H1 (cell line): ENCODE measurements at regions not wholly inside any gene's neighbourhood (a gene's known extent, or its start where the extent isn't known, plus 50 kb on each side); places are given as distances from the start of the nearest gene placed in this dataset.

ENCODE experiments used
- CTCF ChIA-PET: fragments of 300-600 bp; sonication (Branson Sonifier 250); formaldehyde crosslinking; loops from one replicate; lab custom pipeline; 2021; ENCODE audit not compliant: partially characterized antibody; lab: Charles Lee
- POLR2A ChIA-PET: fragments of 300-600 bp; sonication (Branson Sonifier 250); formaldehyde crosslinking; loops from one replicate; lab custom pipeline; 2021; ENCODE audit warnings: inconsistent platforms; ENCODE audit not compliant: partially characterized antibody; lab: Charles Lee
- DNase-seq, 2 experiments: peaks; one replicate each; pipeline versions ENCODE4 v3.0.0 to v3.0.0-alpha.2; 2010 to 2022; ENCODE audit warnings: low spot score in 2 of 2, low read depth in 1 of 2, mixed read lengths in 1 of 2
- FAIRE-seq: peaks from 2 replicates; lab custom pipeline; 2011; peaks lifted over from hg19 to GRCh38; lab: Jason Lieb, UNC
- H2AFZ ChIP-seq: 2 replicates; pipeline ENCODE4 v1.8.1; 2012; ENCODE audit warnings: low read length, inconsistent platforms
- H2AK5ac ChIP-seq: 2 replicates; pipeline ENCODE4 v1.6.1; 2013; ENCODE audit warnings: low read depth, low read length
- H2BK120ac ChIP-seq: replicated peaks from 2 replicates; pipeline ENCODE3; 2013; ENCODE audit warnings: low read depth, low read length, inconsistent platforms
- H2BK12ac ChIP-seq: 2 replicates; pipeline ENCODE4 v1.6.1; 2013; ENCODE audit warnings: low read depth, low read length
- H2BK15ac ChIP-seq: 2 replicates; pipeline ENCODE4 v1.6.1; 2013; ENCODE audit warnings: low read length
- H2BK20ac ChIP-seq: 2 replicates; pipeline ENCODE4 v1.6.1; 2013; ENCODE audit warnings: low read length
- H2BK5ac ChIP-seq: 2 replicates; pipeline ENCODE4 v1.6.1; 2013; ENCODE audit warnings: low read depth, low read length
- H3K14ac ChIP-seq: 2 replicates; pipeline ENCODE4 v1.6.1; 2013; ENCODE audit warnings: inconsistent platforms; ENCODE audit not compliant: insufficient read length
- H3K18ac ChIP-seq: 2 replicates; pipeline ENCODE4 v1.6.1; 2013; ENCODE audit warnings: low read length; ENCODE audit errors: extremely low read depth
- H3K23ac ChIP-seq: 2 replicates; pipeline ENCODE4 v1.6.1; 2013; ENCODE audit warnings: inconsistent platforms; ENCODE audit not compliant: insufficient read length
- H3K23me2 ChIP-seq: 2 replicates; pipeline ENCODE4 v1.6.1; 2013; ENCODE audit warnings: low read depth, low read length
- H3K27ac ChIP-seq: 2 replicates; pipeline ENCODE4 v1.6.1; 2011; ENCODE audit warnings: low read depth, low read length, inconsistent platforms
- H3K27me3 ChIP-seq, 4 experiments: replicated peaks in 1 of 4; 1 replicate in 1 of 4; 2 replicates in 3 of 4; pipeline versions ENCODE4 v1.6.1 to v1.8.1; 2011 to 2013; ENCODE audit warnings: low read length in 3 of 4, mild to moderate bottlenecking in 3 of 4, inconsistent platforms in 2 of 4, mixed read lengths in 2 of 4, moderate library complexity in 1 of 4; ENCODE audit not compliant: control insufficient read depth in 3 of 4, insufficient read depth in 3 of 4; ENCODE audit errors: extremely low read depth in 1 of 4
- H3K36me3 ChIP-seq, 4 experiments: 2 replicates each; pipeline versions ENCODE4 v1.6.1 to v1.8.1; 2011 to 2013; ENCODE audit warnings: mild to moderate bottlenecking in 4 of 4, low read length in 3 of 4, moderate library complexity in 2 of 4, control low read depth in 1 of 4, inconsistent platforms in 1 of 4; ENCODE audit not compliant: insufficient read depth in 4 of 4, control insufficient read depth in 2 of 4
- H3K4ac ChIP-seq: replicated peaks from 2 replicates; pipeline ENCODE3; 2013; ENCODE audit warnings: low read length, low read depth, mixed read lengths, inconsistent platforms; ENCODE audit not compliant: insufficient read length
- H3K4me1 ChIP-seq, 4 experiments: replicated peaks in 1 of 4; 1 replicate in 1 of 4; 2 replicates in 3 of 4; pipeline versions ENCODE4 v1.6.1 to v1.8.1; 2011 to 2013; ENCODE audit warnings: low read length in 3 of 4, inconsistent platforms in 2 of 4, mixed read lengths in 1 of 4; ENCODE audit not compliant: insufficient read depth in 4 of 4, control insufficient read depth in 3 of 4
- H3K4me2 ChIP-seq, 2 experiments: 2 replicates each; pipeline versions ENCODE4 v1.6.1 to v1.8.1; 2011 to 2013; ENCODE audit warnings: low read depth in 2 of 2, low read length in 2 of 2, control low read depth in 1 of 2, inconsistent platforms in 1 of 2, mild to moderate bottlenecking in 1 of 2; ENCODE audit not compliant: insufficient read depth in 1 of 2
- H3K4me3 ChIP-seq, 4 experiments: fragments of 200-600, 300-600 bp in 1 of 4; sonication (generic), shearing (Covaris generic), sonication (Bioruptor Twin) in 1 of 4; 2 replicates each; pipeline versions ENCODE4 v1.5.1 to v1.8.1; 2011 to 2016; ENCODE audit warnings: low read length in 4 of 4, low read depth in 3 of 4, control low read depth in 2 of 4, inconsistent platforms in 2 of 4, mild to moderate bottlenecking in 2 of 4, mixed read lengths in 1 of 4, moderate library complexity in 1 of 4; ENCODE audit not compliant: insufficient read depth in 2 of 4; ENCODE audit errors: extremely low read depth in 1 of 4
- H3K56ac ChIP-seq: replicated peaks from 2 replicates; pipeline ENCODE3; 2013; ENCODE audit warnings: low read depth, mild to moderate bottlenecking, mixed read lengths, low read length, inconsistent platforms; ENCODE audit not compliant: insufficient read length
- H3K79me1 ChIP-seq: 2 replicates; pipeline ENCODE4 v1.6.1; 2013; ENCODE audit warnings: low read depth, low read length, control low read depth
- H3K79me2 ChIP-seq, 2 experiments: 2 replicates each; pipeline versions ENCODE4 v1.6.1 to v1.8.1; 2012 to 2013; ENCODE audit warnings: low read length in 2 of 2, mild to moderate bottlenecking in 2 of 2, inconsistent platforms in 1 of 2; ENCODE audit not compliant: insufficient read depth in 2 of 2, control insufficient read depth in 1 of 2
- H3K9ac ChIP-seq, 4 experiments: replicated peaks in 1 of 4; 1 replicate in 1 of 4; 2 replicates in 3 of 4; pipeline versions ENCODE4 v1.6.1 to v1.8.1; 2011 to 2013; ENCODE audit warnings: low read depth in 3 of 4, low read length in 3 of 4, control low read depth in 2 of 4, mild to moderate bottlenecking in 2 of 4, moderate library complexity in 2 of 4, inconsistent platforms in 1 of 4; ENCODE audit errors: extremely low read depth in 1 of 4
- H3K9me3 ChIP-seq, 2 experiments: 2 replicates each; pipeline versions ENCODE4 v1.6.1 to v1.8.1; 2012 to 2013; ENCODE audit warnings: mild to moderate bottlenecking in 2 of 2, moderate library complexity in 2 of 2, control low read depth in 1 of 2, inconsistent platforms in 1 of 2, low read depth in 1 of 2, low read length in 1 of 2, mixed read lengths in 1 of 2; ENCODE audit not compliant: insufficient read depth in 2 of 2
- H4K20me1 ChIP-seq, 2 experiments: replicated peaks in 1 of 2; 2 replicates each; pipeline versions ENCODE3 to v1.8.1; 2011 to 2013; ENCODE audit warnings: inconsistent platforms in 2 of 2, low read length in 2 of 2, mild to moderate bottlenecking in 1 of 2; ENCODE audit not compliant: insufficient read depth in 2 of 2, control insufficient read depth in 1 of 2
- H4K5ac ChIP-seq: 2 replicates; pipeline ENCODE4 v1.6.1; 2013; ENCODE audit warnings: low read length, low read depth, mixed read lengths, inconsistent platforms; ENCODE audit not compliant: insufficient read length
- H4K8ac ChIP-seq: 2 replicates; pipeline ENCODE4 v1.8.0; 2013; ENCODE audit warnings: mild to moderate bottlenecking, moderate library complexity, low read length, inconsistent platforms; ENCODE audit not compliant: insufficient read depth; ENCODE audit errors: extremely low read depth
- H4K91ac ChIP-seq: replicated peaks from 2 replicates; pipeline ENCODE3; 2013; ENCODE audit warnings: low read length, mixed read lengths, inconsistent platforms; ENCODE audit not compliant: insufficient read length
- CEBPB ChIP-seq: IDR thresholded peaks from 2 replicates; pipeline ENCODE4 v1.6.1; 2012; ENCODE audit warnings: low read depth, low read length
- TEAD4 ChIP-seq: IDR thresholded peaks from 2 replicates; pipeline ENCODE4 v1.6.1; 2012; ENCODE audit warnings: low read depth, low read length, inconsistent platforms, mixed read lengths
- WGBS, 2 experiments: shearing (Covaris generic) in 1 of 2; methylation state at CpG; one replicate each; pipeline versions ENCODE4 v1.1.6 to v1.1.7; 2013 to 2015; ENCODE audit warnings: low lambda C conversion rate in 2 of 2, mixed read lengths in 2 of 2, inconsistent platforms in 1 of 2, low coverage in 1 of 2, missing lambda C conversion rate in 1 of 2; ENCODE audit not compliant: insufficient replicate concordance in 2 of 2, insufficient coverage in 1 of 2, insufficient read length in 1 of 2; ENCODE audit errors: extremely low coverage in 1 of 2, missing lambda C conversion rate in 1 of 2; 5-methylcytosine and 5-hydroxymethylcytosine counted together

GRCh38 chr13:73516731-73517130 lies 457.9 kb downstream of the KLF5 start:
- Histone ChIP-seq H2BK120ac (no peak overlapping the region), H3K79me1 (no peaks in the 10 kb centered on the region), H3K23ac (no peak overlapping the region), H3K9me3 (no peaks in the 10 kb centered on the region), H4K8ac (no peak overlapping the region), H2BK20ac (no peak overlapping the region), H3K27ac (no peak overlapping the region), H3K18ac (no peak overlapping the region), H4K91ac (no peak overlapping the region), H2AK5ac (no peak overlapping the region), H2BK15ac (no peak overlapping the region), H3K14ac (no peak overlapping the region), H3K4me3 (no peak overlapping the region), H2BK5ac (no peak overlapping the region), H3K4me1 (no peaks in the 10 kb centered on the region), H2BK12ac (no peak overlapping the region), H4K20me1 (no peaks in the 10 kb centered on the region), H3K27me3 (no peaks in the 10 kb centered on the region), H2AFZ (no peak overlapping the region), H3K23me2 (no peaks in the 10 kb centered on the region), H3K9ac (no peak overlapping the region), H3K79me2 (no peaks in the 10 kb centered on the region), H3K4me2 (no peak overlapping the region), H3K4ac (no peak overlapping the region), H3K36me3 (no peaks in the 10 kb centered on the region), H3K56ac (no peak overlapping the region), H4K5ac (no peak overlapping the region)
- DNase-seq: no peak
- ChIA-PET POLR2A (no interaction called here), CTCF (interaction anchor here (0.7 kb wide), 1 partner anchor 9 kb away, joined by 4 read pairs; no protein-coding TSS in a partner anchor)
- FAIRE-seq: no peak
- WGBS, 2 experiments: 76% methylated on average over 2 of the region's 2 CpGs; no CpG with 5 or more reads in 1 of the 2 experiments
- TF ChIP-seq CEBPB (no peak), TEAD4 (no peak)
